NT2/D1 (cell line): ENCODE measurements at regions not wholly inside any gene's neighbourhood (a gene's known extent, or its start where the extent isn't known, plus 50 kb on each side); places are given as distances from the start of the nearest gene placed in this dataset.

ENCODE experiments used
- SUZ12 ChIP-seq: IDR thresholded peaks from 2 replicates; pipeline ENCODE4 v1.6.1; 2011; ENCODE audit not compliant: insufficient read length, insufficient read depth; ENCODE audit errors: extremely low read depth
- YY1 ChIP-seq: IDR thresholded peaks from 2 replicates; pipeline ENCODE4 v1.6.1; 2011; ENCODE audit not compliant: insufficient read length, insufficient read depth
- ZNF274 ChIP-seq: IDR thresholded peaks from 2 replicates; pipeline ENCODE4 v1.6.1; 2011; ENCODE audit warnings: mild to moderate bottlenecking, low read depth, low read length

GRCh38 chr10:25744574-25744973 is 189.5 kb upstream of the MYO3A start:
- TF ChIP-seq YY1 = no peak
- TF ChIP-seq ZNF274 = no peak
- no peak for TF ChIP-seq SUZ12
